ENCODE measurements at regions not wholly inside any gene's neighbourhood (a gene's known extent, or its start where the extent isn't known, plus 50 kb on each side); places are given as distances from the start of the nearest gene placed in this dataset.

DNA sequence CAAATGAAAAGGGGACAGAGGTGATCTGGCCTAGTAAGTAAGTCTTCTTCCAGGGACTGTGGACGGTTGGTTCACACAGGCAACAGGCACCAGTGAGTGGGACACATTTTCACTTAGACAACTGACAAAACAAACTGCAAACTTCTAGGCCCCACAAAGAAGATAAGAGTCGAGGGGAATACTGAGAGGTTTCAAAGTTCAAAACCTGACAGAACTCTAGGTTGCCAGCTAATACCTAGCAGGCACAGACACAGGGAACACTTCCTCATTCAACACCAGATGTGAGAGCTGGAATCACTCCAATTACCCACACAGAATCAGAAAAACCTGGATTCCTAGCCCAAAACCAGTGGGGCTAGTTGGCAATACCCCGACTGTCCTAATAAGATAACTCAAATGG lies 621.7 kb downstream of the ZPLD1 start:
- CTCF ChIA-PET: interaction anchor here (1.2 kb wide), 1 partner anchor 11 kb away, joined by 3 read pairs; no protein-coding TSS in a partner anchor
- POLR2A ChIA-PET: no interaction called here
- TF ChIP-seq, protein P1, sequence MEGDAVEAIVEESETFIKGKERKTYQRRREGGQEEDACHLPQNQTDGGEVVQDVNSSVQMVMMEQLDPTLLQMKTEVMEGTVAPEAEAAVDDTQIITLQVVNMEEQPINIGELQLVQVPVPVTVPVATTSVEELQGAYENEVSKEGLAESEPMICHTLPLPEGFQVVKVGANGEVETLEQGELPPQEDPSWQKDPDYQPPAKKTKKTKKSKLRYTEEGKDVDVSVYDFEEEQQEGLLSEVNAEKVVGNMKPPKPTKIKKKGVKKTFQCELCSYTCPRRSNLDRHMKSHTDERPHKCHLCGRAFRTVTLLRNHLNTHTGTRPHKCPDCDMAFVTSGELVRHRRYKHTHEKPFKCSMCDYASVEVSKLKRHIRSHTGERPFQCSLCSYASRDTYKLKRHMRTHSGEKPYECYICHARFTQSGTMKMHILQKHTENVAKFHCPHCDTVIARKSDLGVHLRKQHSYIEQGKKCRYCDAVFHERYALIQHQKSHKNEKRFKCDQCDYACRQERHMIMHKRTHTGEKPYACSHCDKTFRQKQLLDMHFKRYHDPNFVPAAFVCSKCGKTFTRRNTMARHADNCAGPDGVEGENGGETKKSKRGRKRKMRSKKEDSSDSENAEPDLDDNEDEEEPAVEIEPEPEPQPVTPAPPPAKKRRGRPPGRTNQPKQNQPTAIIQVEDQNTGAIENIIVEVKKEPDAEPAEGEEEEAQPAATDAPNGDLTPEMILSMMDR (IDR thresholded peaks at IDR 0.05; ENCODE audit: control extremely low read depth, extremely low read depth, low read depth, missing control alignments): no peak
- DNase-seq (ENCODE audit: extremely low spot score): no peak

- ChIA-PET CTCF (interaction anchor here (1.2 kb wide), 1 partner anchor 12 kb away, joined by 3 read pairs; no protein-coding TSS in a partner anchor), POLR2A (no interaction called here)
- TF ChIP-seq, protein P1 (IDR thresholded peaks at IDR 0.05; ENCODE audit: control extremely low read depth, extremely low read depth, low read depth, missing control alignments): no peak
- no peak for DNase-seq (ENCODE audit: extremely low spot score)
These were observed 622.2 kb downstream of the ZPLD1 start for GRCh38 chr3:103057003-103057402.

DNA sequence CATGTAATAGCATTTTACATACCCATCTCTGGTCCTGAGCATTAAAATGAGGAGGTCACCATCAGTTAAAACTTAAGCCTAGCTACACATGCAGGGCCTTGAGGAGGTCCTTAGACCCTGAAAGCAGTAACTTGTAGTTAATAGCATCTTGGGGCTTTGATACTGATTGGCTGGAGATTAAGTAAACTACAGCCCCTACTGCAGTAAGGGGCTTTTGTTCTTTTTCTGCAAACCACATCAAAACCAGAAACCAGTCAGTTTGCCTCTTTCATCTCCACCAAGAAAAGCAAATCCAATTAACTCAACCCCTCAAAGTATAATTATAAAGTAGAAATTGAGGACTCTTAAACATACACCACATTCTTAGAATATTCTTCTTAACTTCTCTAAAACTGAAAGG lies 622.7 kb downstream of the ZPLD1 start:
- DNase-seq (ENCODE audit: extremely low spot score): no peak
- ChIA-PET CTCF (interaction anchor here (1.2 kb wide), 1 partner anchor 12 kb away, joined by 3 read pairs; no protein-coding TSS in a partner anchor), POLR2A (no interaction called here)
- TF ChIP-seq, protein P1 (IDR thresholded peaks at IDR 0.05; ENCODE audit: control extremely low read depth, extremely low read depth, low read depth, missing control alignments): no peak

- DNase-seq (ENCODE audit: extremely low spot score): no peak
- TF ChIP-seq, protein P1 (IDR thresholded peaks at IDR 0.05; ENCODE audit: control extremely low read depth, extremely low read depth, low read depth, missing control alignments): no peak
- CTCF ChIA-PET: interaction anchor here (0.7 kb wide), 1 partner anchor 26 kb away, joined by 3 read pairs; no protein-coding TSS in a partner anchor
- POLR2A ChIA-PET: no interaction called here
These were observed 624.6 kb downstream of the ZPLD1 start for GRCh38 chr3:103059432-103059831.

- TF ChIP-seq, protein P1 (IDR thresholded peaks at IDR 0.05; ENCODE audit: control extremely low read depth, extremely low read depth, low read depth, missing control alignments): no peak
- ChIA-PET POLR2A (no interaction called here), CTCF (interaction anchor here (0.6 to 1.5 kb wide), 5 partner anchors 9 to 840 kb away, joined by 3 to 12 read pairs (median 3); no protein-coding TSS in a partner anchor)
- no peak for DNase-seq (ENCODE audit: extremely low spot score)
These were observed 625.4 kb downstream of the ZPLD1 start for GRCh38 chr3:103060242-103060641.

GRCh38 chr3:103067963-103068362 lies 633.1 kb downstream of the ZPLD1 start:
- TF ChIP-seq, protein P1 (IDR thresholded peaks at IDR 0.05; ENCODE audit: control extremely low read depth, extremely low read depth, low read depth, missing control alignments): no peak
- CTCF ChIA-PET: interaction anchor here (0.8 to 1.6 kb wide), 2 partner anchors 13 to 16 kb away, joined by 3 to 4 read pairs; no protein-coding TSS in a partner anchor
- DNase-seq (ENCODE audit: extremely low spot score): no peak
- POLR2A ChIA-PET: no interaction called here

Measured in GM10248 (cell line).